ENCODE measurements at regions not wholly inside any gene's neighbourhood (a gene's known extent, or its start where the extent isn't known, plus 50 kb on each side); places are given as distances from the start of the nearest gene placed in this dataset.

DNA sequence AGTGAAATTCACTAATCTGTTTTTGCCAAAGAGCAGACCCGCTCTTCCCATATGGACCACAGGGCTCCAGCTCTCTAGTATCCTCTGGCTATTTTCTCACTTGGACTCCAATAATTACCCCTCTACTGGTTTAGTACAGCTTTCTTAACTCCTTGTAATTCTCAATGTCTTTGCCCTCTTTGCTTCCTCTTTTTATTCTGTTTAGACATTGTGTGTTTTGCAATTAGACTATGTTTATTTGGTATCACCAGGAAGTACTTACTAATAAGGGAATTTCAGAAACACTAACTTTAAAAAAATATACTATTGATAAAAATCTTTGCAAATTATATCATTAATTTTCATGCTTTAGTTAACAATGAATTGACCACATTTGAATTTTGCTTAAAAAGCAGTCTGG lies 111.6 kb upstream of the OBI1 start:
- Histone ChIP-seq H3K14ac (ENCODE audit: low read length) (no peak overlapping the region), H3K9me3 (replicated peaks in 1 of 2; ENCODE audit: control insufficient read depth in 2 of 2, insufficient read depth in 1 of 2, low read depth in 1 of 2, low read length in 2 of 2) (no peaks in the 10 kb centered on the region), H2AFZ (ENCODE audit: low read length) (no peak overlapping the region), H3K27ac (replicated peaks; ENCODE audit: low read length) (no peak overlapping the region), H3K4me2 (ENCODE audit: insufficient read depth, low read length, poor library complexity, severe bottlenecking) (no peak overlapping the region), H2AK5ac (ENCODE audit: low read depth, low read length) (no peak overlapping the region), H3K4me3 (ENCODE audit: low read length in 2 of 2) (no peak overlapping the region), H4K91ac (ENCODE audit: low read depth, low read length, poor library complexity) (no peak overlapping the region), H2BK12ac (ENCODE audit: low read length) (no peak overlapping the region), H3K4ac (ENCODE audit: low read length) (no peak overlapping the region), H3K9ac (ENCODE audit: low read depth, low read length, poor library complexity) (no peak overlapping the region), H4K8ac (ENCODE audit: low read depth, low read length) (no peak overlapping the region), H2BK15ac (ENCODE audit: low read length) (no peak overlapping the region), H3K36me3 (replicated peaks in 1 of 2; ENCODE audit: control insufficient read depth in 2 of 2, insufficient read depth in 2 of 2, low read length in 2 of 2) (no peaks in the 10 kb centered on the region), H2BK5ac (ENCODE audit: low read length) (no peak overlapping the region), H3K79me1 (ENCODE audit: low read depth, low read length) (no peaks in the 10 kb centered on the region), H3K18ac (ENCODE audit: low read length) (no peak overlapping the region), H3K23ac (ENCODE audit: low read depth, low read length, poor library complexity) (no peak overlapping the region), H2BK120ac (ENCODE audit: low read depth, low read length) (no peak overlapping the region), H3K27me3 (ENCODE audit: control insufficient read depth in 3 of 3, insufficient read depth in 3 of 3, low read depth in 1 of 3, low read length in 3 of 3) (no peaks in the 10 kb centered on the region), H3K4me1 (ENCODE audit: control insufficient read depth in 2 of 2, insufficient read depth in 1 of 2, low read depth in 1 of 2, low read length in 2 of 2) (no peaks in the 10 kb centered on the region)
- no CpG with 5 or more reads among the region's 1 CpG for WGBS, 2 donors (ENCODE audit: extremely low coverage in 2 of 2, insufficient read length in 2 of 2, insufficient replicate concordance in 1 of 2)
- no peak for DNase-seq (ENCODE audit: low spot score)

DNA sequence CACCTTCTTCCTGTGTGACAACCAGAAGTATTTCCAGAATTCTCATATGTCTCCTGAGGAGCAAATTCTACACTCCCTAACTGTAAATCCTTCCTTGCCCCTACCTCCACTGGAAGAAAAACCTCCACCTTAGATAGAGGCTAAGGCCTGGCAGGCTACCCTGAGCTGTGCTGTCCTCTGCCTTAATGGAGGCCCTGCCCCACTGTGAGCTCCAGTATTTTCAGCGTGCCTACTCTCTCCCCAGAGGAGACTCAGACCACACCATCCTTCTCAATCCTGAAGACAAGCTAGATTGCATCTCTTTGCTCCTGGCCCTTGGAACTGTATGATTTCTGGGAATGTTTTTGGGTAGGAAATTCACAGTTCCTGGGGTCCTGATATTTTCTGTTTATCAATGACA lies 110.0 kb upstream of the OBI1 start:
- no peak overlapping the region for H2AFZ ChIP-seq (ENCODE audit: low read length)
- no peak overlapping the region for H3K4me2 ChIP-seq (ENCODE audit: insufficient read depth, low read length, poor library complexity, severe bottlenecking)
- H2BK15ac ChIP-seq (ENCODE audit: low read length), result no peak overlapping the region
- H4K8ac ChIP-seq (ENCODE audit: low read depth, low read length), result no peak overlapping the region
- H3K79me1 ChIP-seq (ENCODE audit: low read depth, low read length), result no peaks in the 10 kb centered on the region
- no peak overlapping the region for H3K23ac ChIP-seq (ENCODE audit: low read depth, low read length, poor library complexity)
- H3K36me3 ChIP-seq (replicated peaks in 1 of 2; ENCODE audit: control insufficient read depth in 2 of 2, insufficient read depth in 2 of 2, low read length in 2 of 2), result no peaks in the 10 kb centered on the region
- no CpG with 5 or more reads among the region's 1 CpG for WGBS, 2 donors (ENCODE audit: extremely low coverage in 2 of 2, insufficient read length in 2 of 2, insufficient replicate concordance in 1 of 2)
- no peak overlapping the region for H2BK120ac ChIP-seq (ENCODE audit: low read depth, low read length)
- H3K4me3 ChIP-seq (ENCODE audit: low read length in 2 of 2), result no peak overlapping the region
- H2BK5ac ChIP-seq (ENCODE audit: low read length), result no peak overlapping the region
- H2AK5ac ChIP-seq (ENCODE audit: low read depth, low read length), result no peak overlapping the region
- no peaks in the 10 kb centered on the region for H3K9me3 ChIP-seq (replicated peaks in 1 of 2; ENCODE audit: control insufficient read depth in 2 of 2, insufficient read depth in 1 of 2, low read depth in 1 of 2, low read length in 2 of 2)
- H3K27ac ChIP-seq (replicated peaks; ENCODE audit: low read length), result no peak overlapping the region
- H3K27me3 ChIP-seq (ENCODE audit: control insufficient read depth in 3 of 3, insufficient read depth in 3 of 3, low read depth in 1 of 3, low read length in 3 of 3), result no peaks in the 10 kb centered on the region
- no peak overlapping the region for H3K18ac ChIP-seq (ENCODE audit: low read length)
- no peak overlapping the region for H2BK12ac ChIP-seq (ENCODE audit: low read length)
- no peak overlapping the region for H3K4ac ChIP-seq (ENCODE audit: low read length)
- no peak overlapping the region for H3K14ac ChIP-seq (ENCODE audit: low read length)
- H4K91ac ChIP-seq (ENCODE audit: low read depth, low read length, poor library complexity), result no peak overlapping the region
- no peak for DNase-seq (ENCODE audit: low spot score)
- H3K9ac ChIP-seq (ENCODE audit: low read depth, low read length, poor library complexity), result no peak overlapping the region
- H3K4me1 ChIP-seq (ENCODE audit: control insufficient read depth in 2 of 2, insufficient read depth in 1 of 2, low read depth in 1 of 2, low read length in 2 of 2), result no peaks in the 10 kb centered on the region

DNA sequence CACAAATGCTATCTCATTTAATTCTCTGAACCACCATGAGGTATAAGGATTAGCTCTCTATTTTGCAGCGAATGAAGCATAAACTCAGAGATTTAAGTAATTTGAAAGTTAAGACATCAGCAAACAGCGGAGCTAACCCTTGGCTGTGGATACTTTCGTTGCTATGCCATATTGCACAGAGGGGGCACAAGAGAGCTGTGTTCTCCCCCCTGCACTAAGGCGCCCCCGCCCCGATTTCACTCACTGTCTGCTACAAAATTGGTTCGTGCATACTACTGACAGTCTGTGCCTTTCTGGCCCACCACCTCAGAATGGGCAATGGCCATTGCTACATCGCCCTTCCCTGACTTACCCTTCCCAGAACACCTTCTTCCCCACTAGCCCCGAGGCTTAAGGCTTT lies 105.7 kb upstream of the OBI1 start:
- no peak overlapping the region for H3K23ac ChIP-seq (ENCODE audit: low read depth, low read length, poor library complexity)
- no CpG with 5 or more reads among the region's 9 CpGs for WGBS, 2 donors (ENCODE audit: extremely low coverage in 2 of 2, insufficient read length in 2 of 2, insufficient replicate concordance in 1 of 2)
- no peak overlapping the region for H3K18ac ChIP-seq (ENCODE audit: low read length)
- no peak overlapping the region for H3K4me3 ChIP-seq (ENCODE audit: low read length in 2 of 2)
- no peak overlapping the region for H2BK15ac ChIP-seq (ENCODE audit: low read length)
- H3K14ac ChIP-seq (ENCODE audit: low read length), result no peak overlapping the region
- no peak overlapping the region for H2AK5ac ChIP-seq (ENCODE audit: low read depth, low read length)
- H3K4ac ChIP-seq (ENCODE audit: low read length), result no peak overlapping the region
- H3K36me3 ChIP-seq (replicated peaks in 1 of 2; ENCODE audit: control insufficient read depth in 2 of 2, insufficient read depth in 2 of 2, low read length in 2 of 2), result no peaks in the 10 kb centered on the region
- H4K8ac ChIP-seq (ENCODE audit: low read depth, low read length), result no peak overlapping the region
- DNase-seq (ENCODE audit: low spot score), result no peak
- H3K9me3 ChIP-seq (replicated peaks in 1 of 2; ENCODE audit: control insufficient read depth in 2 of 2, insufficient read depth in 1 of 2, low read depth in 1 of 2, low read length in 2 of 2), result no peaks in the 10 kb centered on the region
- H3K27ac ChIP-seq (replicated peaks; ENCODE audit: low read length), result no peak overlapping the region
- no peaks in the 10 kb centered on the region for H3K79me1 ChIP-seq (ENCODE audit: low read depth, low read length)
- H2BK120ac ChIP-seq (ENCODE audit: low read depth, low read length), result no peak overlapping the region
- no peak overlapping the region for H3K9ac ChIP-seq (ENCODE audit: low read depth, low read length, poor library complexity)
- H2BK12ac ChIP-seq (ENCODE audit: low read length), result no peak overlapping the region
- no peak overlapping the region for H3K4me2 ChIP-seq (ENCODE audit: insufficient read depth, low read length, poor library complexity, severe bottlenecking)
- no peaks in the 10 kb centered on the region for H3K27me3 ChIP-seq (ENCODE audit: control insufficient read depth in 3 of 3, insufficient read depth in 3 of 3, low read depth in 1 of 3, low read length in 3 of 3)
- H2BK5ac ChIP-seq (ENCODE audit: low read length), result no peak overlapping the region
- H2AFZ ChIP-seq (ENCODE audit: low read length), result no peak overlapping the region
- H3K4me1 ChIP-seq (ENCODE audit: control insufficient read depth in 2 of 2, insufficient read depth in 1 of 2, low read depth in 1 of 2, low read length in 2 of 2), result peaks cover 0 to 4% of the 10 kb centered on the region in 2 donors
- H4K91ac ChIP-seq (ENCODE audit: low read depth, low read length, poor library complexity), result no peak overlapping the region

DNA sequence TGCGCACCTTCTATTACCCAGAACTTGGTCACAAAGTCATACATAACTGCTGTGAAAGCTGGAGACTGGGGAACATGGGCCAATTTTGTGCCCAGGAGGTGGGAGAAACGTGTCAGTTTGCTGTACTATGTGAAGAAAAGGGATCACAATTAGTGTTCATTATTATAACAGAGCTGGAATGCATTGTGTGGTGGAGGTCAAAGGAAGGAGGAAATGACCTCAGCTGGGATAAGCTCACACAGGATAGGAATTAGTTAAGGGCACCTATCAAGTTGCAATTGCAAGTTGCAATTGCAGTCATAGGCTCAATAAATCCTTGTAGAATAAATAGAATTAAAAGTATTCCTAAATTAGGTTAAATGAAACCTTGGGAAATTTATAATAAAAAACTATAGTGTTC lies 103.9 kb upstream of the OBI1 start:
- Histone ChIP-seq H3K79me1 (ENCODE audit: low read depth, low read length) (no peaks in the 10 kb centered on the region), H4K91ac (ENCODE audit: low read depth, low read length, poor library complexity) (no peak overlapping the region), H3K18ac (ENCODE audit: low read length) (no peak overlapping the region), H2AK5ac (ENCODE audit: low read depth, low read length) (no peak overlapping the region), H4K8ac (ENCODE audit: low read depth, low read length) (no peak overlapping the region), H3K9me3 (replicated peaks in 1 of 2; ENCODE audit: control insufficient read depth in 2 of 2, insufficient read depth in 1 of 2, low read depth in 1 of 2, low read length in 2 of 2) (no peaks in the 10 kb centered on the region), H3K27me3 (ENCODE audit: control insufficient read depth in 3 of 3, insufficient read depth in 3 of 3, low read depth in 1 of 3, low read length in 3 of 3) (no peaks in the 10 kb centered on the region), H3K4me3 (ENCODE audit: low read length in 2 of 2) (no peak overlapping the region), H3K14ac (ENCODE audit: low read length) (no peak overlapping the region), H3K27ac (replicated peaks; ENCODE audit: low read length) (no peak overlapping the region), H3K4me1 (ENCODE audit: control insufficient read depth in 2 of 2, insufficient read depth in 1 of 2, low read depth in 1 of 2, low read length in 2 of 2) (peaks cover 0 to 4% of the 10 kb centered on the region in 2 donors), H3K36me3 (replicated peaks in 1 of 2; ENCODE audit: control insufficient read depth in 2 of 2, insufficient read depth in 2 of 2, low read length in 2 of 2) (no peaks in the 10 kb centered on the region), H3K23ac (ENCODE audit: low read depth, low read length, poor library complexity) (no peak overlapping the region), H2BK5ac (ENCODE audit: low read length) (no peak overlapping the region), H3K4me2 (ENCODE audit: insufficient read depth, low read length, poor library complexity, severe bottlenecking) (no peak overlapping the region), H2AFZ (ENCODE audit: low read length) (peak overlapping the region; percentile 15), H3K9ac (ENCODE audit: low read depth, low read length, poor library complexity) (no peak overlapping the region), H2BK12ac (ENCODE audit: low read length) (no peak overlapping the region), H2BK15ac (ENCODE audit: low read length) (no peak overlapping the region), H3K4ac (ENCODE audit: low read length) (no peak overlapping the region), H2BK120ac (ENCODE audit: low read depth, low read length) (no peak overlapping the region)
- no peak for DNase-seq (ENCODE audit: low spot score)
- no CpG with 5 or more reads among the region's 2 CpGs for WGBS, 2 donors (ENCODE audit: extremely low coverage in 2 of 2, insufficient read length in 2 of 2, insufficient replicate concordance in 1 of 2)
